SK-N-SH (cell line): ENCODE measurements at regions not wholly inside any gene's neighbourhood (a gene's known extent, or its start where the extent isn't known, plus 50 kb on each side); places are given as distances from the start of the nearest gene placed in this dataset.

Experiments used
- CTCF ChIA-PET: fragments of 300-600, 350-600 bp; formaldehyde crosslinking; extraction: SDS; loops from one replicate; lab custom pipeline; 2021; lab: Yijun Ruan, JAX
- POLR2A ChIA-PET: fragments of 350-600 bp; sonication (Branson Sonifier 250); formaldehyde crosslinking; extraction: SDS; loops from one replicate; lab custom pipeline; 2020; ENCODE audit warnings: antibody characterized with exemption, inconsistent platforms; lab: Yijun Ruan, JAX
- DNase-seq: peaks from one replicate; pipeline ENCODE4 v3.0.0; 2012
- H2AFZ ChIP-seq: fragments of 200-600 bp; sonication (generic); 2 replicates; pipeline ENCODE4 v1.8.1; 2016; ENCODE audit warnings: antibody characterized with exemption, mild to moderate bottlenecking, low read depth
- H3F3A ChIP-seq: fragments of 200-600 bp; sonication (generic); replicated peaks from 2 replicates; pipeline ENCODE3; 2016; ENCODE audit warnings: antibody characterized with exemption, mild to moderate bottlenecking; ENCODE audit not compliant: insufficient read depth
- H3K27ac ChIP-seq, 2 experiments: fragments of 200-500 bp in 1 of 2; fragments of 200-600 bp in 1 of 2; sonication (Bioruptor generic) in 1 of 2; sonication (generic), shearing (Covaris generic) in 1 of 2; 2 replicates each; pipeline versions ENCODE4 v1.5.1 to v1.6.1; 2014 to 2016; ENCODE audit warnings: low read depth in 2 of 2, inconsistent platforms in 1 of 2, low read length in 1 of 2, mild to moderate bottlenecking in 1 of 2, mixed read lengths in 1 of 2
- H3K27me3 ChIP-seq: fragments of 200-600 bp; sonication (generic), shearing (Covaris generic); 2 replicates; pipeline ENCODE4 v1.6.1; 2016; ENCODE audit warnings: mixed run types; ENCODE audit not compliant: insufficient read depth
- H3K36me3 ChIP-seq, 2 experiments: fragments of 200-500 bp in 1 of 2; fragments of 200-600 bp in 1 of 2; sonication (Bioruptor generic) in 1 of 2; sonication (generic) in 1 of 2; replicated peaks in 1 of 2; 2 replicates each; pipeline versions ENCODE3 to v1.5.1; 2014 to 2016; ENCODE audit warnings: low read length in 1 of 2, mild to moderate bottlenecking in 1 of 2; ENCODE audit not compliant: insufficient read depth in 2 of 2, control insufficient read depth in 1 of 2
- H3K4me1 ChIP-seq, 2 experiments: fragments of 200-500 bp in 1 of 2; fragments of 200-600 bp in 1 of 2; sonication (Bioruptor generic) in 1 of 2; sonication (generic), shearing (Covaris generic) in 1 of 2; 2 replicates each; pipeline versions ENCODE4 v1.5.1 to v1.6.1; 2014 to 2016; ENCODE audit warnings: low read depth in 1 of 2, low read length in 1 of 2, mixed run types in 1 of 2; ENCODE audit not compliant: insufficient read depth in 2 of 2, control insufficient read depth in 1 of 2
- H3K4me2 ChIP-seq: fragments of 200-600 bp; sonication (generic), shearing (Covaris generic); 2 replicates; pipeline ENCODE4 v1.6.1; 2017; ENCODE audit warnings: mixed run types
- H3K4me3 ChIP-seq, 2 experiments: fragments of 200-500 bp in 1 of 2; fragments of 200-600 bp in 1 of 2; sonication (Bioruptor generic) in 1 of 2; sonication (generic), shearing (Covaris generic) in 1 of 2; 2 replicates each; pipeline versions ENCODE4 v1.5.1 to v1.8.1; 2014 to 2016; ENCODE audit warnings: low read depth in 2 of 2, inconsistent platforms in 1 of 2, low read length in 1 of 2, mild to moderate bottlenecking in 1 of 2, mixed read lengths in 1 of 2, moderate library complexity in 1 of 2
- H3K79me2 ChIP-seq: fragments of 200-600 bp; sonication (generic); 2 replicates; pipeline ENCODE4 v1.8.1; 2017; ENCODE audit warnings: mild to moderate bottlenecking; ENCODE audit not compliant: insufficient read depth
- H3K9ac ChIP-seq: fragments of 200-600 bp; sonication (generic); 2 replicates; pipeline ENCODE4 v1.6.1; 2017; ENCODE audit warnings: mixed run types
- H3K9me2 ChIP-seq: fragments of 200-600 bp; sonication (generic); 2 replicates; pipeline ENCODE4 v1.6.1; 2017; ENCODE audit warnings: mixed run types
- H3K9me3 ChIP-seq: fragments of 200-600 bp; sonication (generic); 2 replicates; pipeline ENCODE4 v1.6.1; 2017; ENCODE audit warnings: mixed run types, mild to moderate bottlenecking, moderate library complexity
- H4K20me1 ChIP-seq: fragments of 200-600 bp; sonication (generic); 2 replicates; pipeline ENCODE4 v1.6.1; 2017; ENCODE audit warnings: mild to moderate bottlenecking, mixed run types; ENCODE audit not compliant: insufficient read depth
- ELF1 ChIP-seq: IDR thresholded peaks from 2 replicates; pipeline ENCODE4 v1.4.0; 2012
- FOSL2 ChIP-seq: IDR thresholded peaks from 2 replicates; pipeline ENCODE4 v1.4.0; 2012; ENCODE audit warnings: low read depth, mild to moderate bottlenecking, moderate library complexity, borderline replicate concordance
- FOXJ3 ChIP-seq: sonication (generic); formaldehyde crosslinking; IDR thresholded peaks from 2 replicates; pipeline ENCODE4 v1.5.1; 2020; ENCODE audit warnings: mild to moderate bottlenecking, missing genetic modification reagents
- FOXM1 ChIP-seq: IDR thresholded peaks from 2 replicates; pipeline ENCODE4 v1.4.0; 2012; ENCODE audit warnings: low read depth, mild to moderate bottlenecking
- MEF2A ChIP-seq: IDR thresholded peaks from 2 replicates; pipeline ENCODE4 v1.4.0; 2012; ENCODE audit warnings: low read depth, borderline replicate concordance
- MXI1 ChIP-seq: IDR thresholded peaks from 2 replicates; pipeline ENCODE4 v1.6.1; 2012; ENCODE audit warnings: mild to moderate bottlenecking, low read depth, low read length, improper control_type of control experiment
- NRF1 ChIP-seq: IDR thresholded peaks from 2 replicates; pipeline ENCODE4 v1.6.1; 2012; ENCODE audit warnings: low read depth, mild to moderate bottlenecking, low read length
- POLR2AphosphoS5 ChIP-seq: IDR thresholded peaks from 2 replicates; pipeline ENCODE4 v1.6.1; 2012; ENCODE audit warnings: low read depth, low read length
- RAD21 ChIP-seq: IDR thresholded peaks from 2 replicates; pipeline ENCODE4 v1.6.1; 2012; ENCODE audit warnings: mild to moderate bottlenecking, low read length
- RFX5 ChIP-seq: IDR thresholded peaks from 2 replicates; pipeline ENCODE4 v1.6.1; 2012; ENCODE audit warnings: mild to moderate bottlenecking, improper control_type of control experiment, low read length
- SMC3 ChIP-seq: IDR thresholded peaks from 2 replicates; pipeline ENCODE4 v1.6.1; 2012; ENCODE audit warnings: low read depth, low read length, improper control_type of control experiment
- WGBS: methylation state at CpG from one replicate; pipeline ENCODE4 v1.1.6; 2017; ENCODE audit warnings: low lambda C conversion rate; 5-methylcytosine and 5-hydroxymethylcytosine counted together
- TF ChIP-seq, protein P1 (sequence below): fragments of 150-350 bp; IDR thresholded peaks from 2 replicates; pipeline ENCODE4 v1.6.1; 2017; ENCODE audit warnings: antibody characterized with exemption, low read length, low read depth, borderline replicate concordance
- TF ChIP-seq, protein P2 (sequence below): IDR thresholded peaks from 2 replicates; pipeline ENCODE4 v1.6.1; 2012; ENCODE audit warnings: mild to moderate bottlenecking, low read depth, low read length, moderate library complexity
- TF ChIP-seq, protein P3 (sequence below): fragments of 200-600 bp; sonication (generic); IDR thresholded peaks from 2 replicates; pipeline ENCODE4 v1.6.1; 2017; ENCODE audit warnings: antibody characterized with exemption, mild to moderate bottlenecking, moderate library complexity

DNA sequence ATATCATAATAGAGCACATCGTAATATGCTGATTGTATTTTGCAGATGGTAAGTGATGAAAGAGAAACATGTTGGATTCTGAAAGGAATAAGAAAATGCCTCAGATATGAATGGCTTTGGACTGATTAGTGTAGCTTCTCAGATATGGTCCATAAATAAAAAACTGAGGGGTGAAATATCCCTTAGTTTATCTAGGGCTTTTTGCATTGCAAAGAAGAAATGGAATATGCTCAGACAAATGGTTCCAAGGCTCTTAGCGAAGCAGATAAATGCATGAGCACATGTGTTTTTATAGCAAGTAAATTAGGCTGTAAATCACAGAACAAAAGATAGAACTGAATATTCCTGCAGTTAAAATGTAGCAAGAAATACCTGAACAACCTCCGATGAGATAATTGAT is 820.9 kb upstream of the GRM7 start:
- Histone ChIP-seq H3F3A (no peaks in the 10 kb centered on the region), H3K36me3 (no peaks in the 10 kb centered on the region), H3K4me1 (no peaks in the 10 kb centered on the region), H3K4me3 (no peak overlapping the region), H3K9me2 (no peaks in the 10 kb centered on the region), H3K4me2 (no peak overlapping the region), H3K9me3 (no peaks in the 10 kb centered on the region), H4K20me1 (no peaks in the 10 kb centered on the region), H3K79me2 (no peaks in the 10 kb centered on the region), H3K9ac (no peak overlapping the region), H2AFZ (no peak overlapping the region), H3K27ac (no peak overlapping the region), H3K27me3 (no peaks in the 10 kb centered on the region)
- 15% methylated on average over 3 of the region's 3 CpGs for WGBS
- ChIA-PET POLR2A (no interaction called here), CTCF (no interaction called here)
- DNase-seq, result no peak
- TF ChIP-seq FOXM1 (no peak), MXI1 (no peak), NRF1 (no peak), FOSL2 (no peak)

DNA sequence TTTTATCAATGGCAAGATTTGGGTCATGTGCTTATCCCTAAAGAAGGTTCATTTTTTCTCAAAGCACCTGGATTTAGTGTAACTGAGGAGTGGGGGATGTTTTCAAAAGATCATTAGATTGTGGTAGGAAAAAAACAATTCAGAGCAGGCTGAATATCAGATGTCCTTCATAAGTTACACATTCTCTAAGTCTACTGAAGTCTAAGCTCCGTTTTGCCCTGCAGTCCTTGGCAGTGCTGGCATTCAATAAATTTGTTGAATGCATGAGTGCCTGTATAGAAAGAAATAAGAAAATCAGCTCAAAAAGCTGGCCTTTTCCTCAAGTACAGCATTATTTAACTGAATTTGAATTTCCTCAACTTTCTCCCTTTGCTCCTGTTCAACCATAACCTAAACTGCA is 819.0 kb upstream of the GRM7 start:
- Histone ChIP-seq H3K36me3 (no peaks in the 10 kb centered on the region), H3K27me3 (no peaks in the 10 kb centered on the region), H4K20me1 (no peaks in the 10 kb centered on the region), H3K9me2 (no peaks in the 10 kb centered on the region), H3K4me2 (no peak overlapping the region), H3K4me3 (no peak overlapping the region), H3K9ac (no peak overlapping the region), H3F3A (no peaks in the 10 kb centered on the region), H3K79me2 (no peaks in the 10 kb centered on the region), H2AFZ (no peak overlapping the region), H3K27ac (no peak overlapping the region), H3K9me3 (no peaks in the 10 kb centered on the region), H3K4me1 (no peaks in the 10 kb centered on the region)
- 10% methylated on average over 1 of the region's 1 CpG for WGBS
- ChIA-PET POLR2A (no interaction called here), CTCF (no interaction called here)
- DNase-seq, result no peak
- no peak for TF ChIP-seq RAD21

DNA sequence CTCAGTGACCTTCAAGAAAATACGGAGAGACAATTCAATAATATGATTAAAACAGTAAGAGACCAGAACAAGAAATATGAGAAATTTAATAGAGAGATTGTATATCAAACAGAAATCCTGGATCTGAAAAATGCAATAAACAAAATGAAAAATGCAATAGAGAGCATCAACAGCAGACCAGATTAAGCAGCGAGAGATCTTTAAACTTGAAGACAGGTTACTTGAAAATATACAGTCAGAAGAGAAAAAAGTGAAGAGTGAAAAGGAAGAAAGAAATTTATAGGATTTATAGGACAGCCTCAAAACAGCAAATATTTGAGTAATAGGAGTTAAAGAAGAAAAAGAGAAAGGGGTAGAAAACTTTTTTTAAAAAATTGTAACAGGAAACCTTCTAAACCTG is 813.9 kb upstream of the GRM7 start:
- Histone ChIP-seq H3K4me1 (no peaks in the 10 kb centered on the region), H3K4me2 (no peak overlapping the region), H3K4me3 (no peak overlapping the region), H3F3A (no peaks in the 10 kb centered on the region), H3K9ac (no peak overlapping the region), H4K20me1 (no peaks in the 10 kb centered on the region), H3K27ac (no peak overlapping the region), H3K79me2 (no peaks in the 10 kb centered on the region), H3K27me3 (no peaks in the 10 kb centered on the region), H3K36me3 (no peaks in the 10 kb centered on the region), H3K9me3 (peaks cover 7% of the 10 kb centered on the region; the same call in 1 of the 2 replicates), H3K9me2 (no peaks in the 10 kb centered on the region), H2AFZ (no peak overlapping the region)
- no peak for TF ChIP-seq ELF1
- TF ChIP-seq, protein P1, sequence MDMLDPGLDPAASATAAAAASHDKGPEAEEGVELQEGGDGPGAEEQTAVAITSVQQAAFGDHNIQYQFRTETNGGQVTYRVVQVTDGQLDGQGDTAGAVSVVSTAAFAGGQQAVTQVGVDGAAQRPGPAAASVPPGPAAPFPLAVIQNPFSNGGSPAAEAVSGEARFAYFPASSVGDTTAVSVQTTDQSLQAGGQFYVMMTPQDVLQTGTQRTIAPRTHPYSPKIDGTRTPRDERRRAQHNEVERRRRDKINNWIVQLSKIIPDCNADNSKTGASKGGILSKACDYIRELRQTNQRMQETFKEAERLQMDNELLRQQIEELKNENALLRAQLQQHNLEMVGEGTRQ, result no peak
- TF ChIP-seq POLR2AphosphoS5, result no peak
- TF ChIP-seq SMC3, result no peak
- TF ChIP-seq, protein P2, sequence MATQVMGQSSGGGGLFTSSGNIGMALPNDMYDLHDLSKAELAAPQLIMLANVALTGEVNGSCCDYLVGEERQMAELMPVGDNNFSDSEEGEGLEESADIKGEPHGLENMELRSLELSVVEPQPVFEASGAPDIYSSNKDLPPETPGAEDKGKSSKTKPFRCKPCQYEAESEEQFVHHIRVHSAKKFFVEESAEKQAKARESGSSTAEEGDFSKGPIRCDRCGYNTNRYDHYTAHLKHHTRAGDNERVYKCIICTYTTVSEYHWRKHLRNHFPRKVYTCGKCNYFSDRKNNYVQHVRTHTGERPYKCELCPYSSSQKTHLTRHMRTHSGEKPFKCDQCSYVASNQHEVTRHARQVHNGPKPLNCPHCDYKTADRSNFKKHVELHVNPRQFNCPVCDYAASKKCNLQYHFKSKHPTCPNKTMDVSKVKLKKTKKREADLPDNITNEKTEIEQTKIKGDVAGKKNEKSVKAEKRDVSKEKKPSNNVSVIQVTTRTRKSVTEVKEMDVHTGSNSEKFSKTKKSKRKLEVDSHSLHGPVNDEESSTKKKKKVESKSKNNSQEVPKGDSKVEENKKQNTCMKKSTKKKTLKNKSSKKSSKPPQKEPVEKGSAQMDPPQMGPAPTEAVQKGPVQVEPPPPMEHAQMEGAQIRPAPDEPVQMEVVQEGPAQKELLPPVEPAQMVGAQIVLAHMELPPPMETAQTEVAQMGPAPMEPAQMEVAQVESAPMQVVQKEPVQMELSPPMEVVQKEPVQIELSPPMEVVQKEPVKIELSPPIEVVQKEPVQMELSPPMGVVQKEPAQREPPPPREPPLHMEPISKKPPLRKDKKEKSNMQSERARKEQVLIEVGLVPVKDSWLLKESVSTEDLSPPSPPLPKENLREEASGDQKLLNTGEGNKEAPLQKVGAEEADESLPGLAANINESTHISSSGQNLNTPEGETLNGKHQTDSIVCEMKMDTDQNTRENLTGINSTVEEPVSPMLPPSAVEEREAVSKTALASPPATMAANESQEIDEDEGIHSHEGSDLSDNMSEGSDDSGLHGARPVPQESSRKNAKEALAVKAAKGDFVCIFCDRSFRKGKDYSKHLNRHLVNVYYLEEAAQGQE, result no peak
- no peak for TF ChIP-seq RFX5
- no peak for TF ChIP-seq MEF2A
- TF ChIP-seq FOXJ3 (CRISPR knock-in tag), result no peak
- TF ChIP-seq, protein P3, sequence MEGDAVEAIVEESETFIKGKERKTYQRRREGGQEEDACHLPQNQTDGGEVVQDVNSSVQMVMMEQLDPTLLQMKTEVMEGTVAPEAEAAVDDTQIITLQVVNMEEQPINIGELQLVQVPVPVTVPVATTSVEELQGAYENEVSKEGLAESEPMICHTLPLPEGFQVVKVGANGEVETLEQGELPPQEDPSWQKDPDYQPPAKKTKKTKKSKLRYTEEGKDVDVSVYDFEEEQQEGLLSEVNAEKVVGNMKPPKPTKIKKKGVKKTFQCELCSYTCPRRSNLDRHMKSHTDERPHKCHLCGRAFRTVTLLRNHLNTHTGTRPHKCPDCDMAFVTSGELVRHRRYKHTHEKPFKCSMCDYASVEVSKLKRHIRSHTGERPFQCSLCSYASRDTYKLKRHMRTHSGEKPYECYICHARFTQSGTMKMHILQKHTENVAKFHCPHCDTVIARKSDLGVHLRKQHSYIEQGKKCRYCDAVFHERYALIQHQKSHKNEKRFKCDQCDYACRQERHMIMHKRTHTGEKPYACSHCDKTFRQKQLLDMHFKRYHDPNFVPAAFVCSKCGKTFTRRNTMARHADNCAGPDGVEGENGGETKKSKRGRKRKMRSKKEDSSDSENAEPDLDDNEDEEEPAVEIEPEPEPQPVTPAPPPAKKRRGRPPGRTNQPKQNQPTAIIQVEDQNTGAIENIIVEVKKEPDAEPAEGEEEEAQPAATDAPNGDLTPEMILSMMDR, result no peak
- CTCF ChIA-PET, result no interaction called here
- WGBS, result 16% methylated on average over 2 of the region's 2 CpGs
- no peak for DNase-seq
- POLR2A ChIA-PET, result no interaction called here
